Lung (tissue), 12 donors: ENCODE measurements at regions not wholly inside any gene's neighbourhood (a gene's known extent, or its start where the extent isn't known, plus 50 kb on each side); places are given as distances from the start of the nearest gene placed in this dataset. TPM values are rescaled to one million over a fixed set of nuclear protein-coding genes. Genes with fewer than 3 reads are reported as not detected.

ENCODE experiments used
- ATAC-seq: fragments of 200-7000 bp; cut with Tn5 transposase; one replicate; pipeline ENCODE4 v1.9.1; 2020; ENCODE audit warnings: moderate number of reproducible peaks; ENCODE audit not compliant: insufficient read depth, low FRiP score
- DNase-seq, 3 donors: peaks; one replicate each; pipeline ENCODE4 v3.0.0-alpha.2; 2013 to 2017
- H3K27ac ChIP-seq, 2 donors: one replicate each; pipeline ENCODE4 v1.5.1; 2013; ENCODE audit warnings: mild to moderate bottlenecking in 2 of 2, moderate library complexity in 2 of 2, control low read depth in 1 of 2, inconsistent platforms in 1 of 2, low read depth in 1 of 2, low read length in 1 of 2
- H3K27me3 ChIP-seq, 3 donors: one replicate each; pipeline ENCODE4 v1.5.1; 2013; ENCODE audit warnings: low read length in 2 of 3; ENCODE audit not compliant: control insufficient read depth in 3 of 3, insufficient read depth in 3 of 3
- H3K36me3 ChIP-seq, 4 donors: one replicate each; pipeline ENCODE4 v1.5.1; 2013; ENCODE audit warnings: low read length in 4 of 4, mild to moderate bottlenecking in 1 of 4, moderate library complexity in 1 of 4; ENCODE audit not compliant: control insufficient read depth in 4 of 4, insufficient read depth in 4 of 4
- H3K4me1 ChIP-seq, 5 donors: one replicate each; pipeline ENCODE4 v1.5.1; 2013; ENCODE audit warnings: low read length in 5 of 5, mild to moderate bottlenecking in 2 of 5, moderate library complexity in 1 of 5; ENCODE audit not compliant: control insufficient read depth in 5 of 5, insufficient read depth in 5 of 5
- H3K4me3 ChIP-seq: one replicate; pipeline ENCODE4 v1.5.1; 2013; ENCODE audit warnings: mild to moderate bottlenecking, control low read depth, moderate library complexity
- H3K9ac ChIP-seq, 2 donors: one replicate each; pipeline ENCODE4 v1.5.1; 2013; ENCODE audit warnings: low read length in 2 of 2, control low read depth in 1 of 2; ENCODE audit not compliant: insufficient read depth in 1 of 2
- H3K9me3 ChIP-seq, 4 donors: one replicate each; pipeline ENCODE4 v1.5.1; 2013; ENCODE audit warnings: low read length in 3 of 4, mild to moderate bottlenecking in 1 of 4, moderate library complexity in 1 of 4; ENCODE audit not compliant: control insufficient read depth in 4 of 4, insufficient read depth in 3 of 4
- WGBS, 2 donors: extraction: QIAGEN DNeasy Blood & Tissue Kit; methylation state at CpG; one replicate each; pipeline ENCODE4 v1.1.7; 2013; 5-methylcytosine and 5-hydroxymethylcytosine counted together
- small RNA-seq: library from RNA; depleted of rRNA; stranded (forward); fragments of <200 nt; gene quantifications from one replicate; pipeline ENCODE3, GENCODE V24; 2014; ENCODE audit warnings: low replicate concordance
- TF ChIP-seq, protein P1 (sequence below): IDR thresholded peaks from 2 replicates; pipeline ENCODE4 v1.5.1; 2012; ENCODE audit warnings: mild to moderate bottlenecking; ENCODE audit errors: control extremely low read depth, extremely low read depth
- donor health status: control.
- donor health status: control.
- donor health status: Bipolar disorder and iron deficiency.
- donor health status: healthy.
- donor health status: DM: yes; HTN: yes; CAD: no.

- Histone ChIP-seq H3K4me1 (no peaks in the 10 kb centered on the region), H3K27ac (no peak overlapping the region), H3K9me3 (peaks cover 2 to 30% (median 3%) of the 10 kb centered on the region in 4 donors), H3K4me3 (no peak overlapping the region), H3K36me3 (no peaks in the 10 kb centered on the region), H3K9ac (no peak overlapping the region), H3K27me3 (no peaks in the 10 kb centered on the region)
- WGBS, 2 donors, result 20 to 24% methylated on average over 2 of the region's 2 CpGs
- TF ChIP-seq, protein P1, sequence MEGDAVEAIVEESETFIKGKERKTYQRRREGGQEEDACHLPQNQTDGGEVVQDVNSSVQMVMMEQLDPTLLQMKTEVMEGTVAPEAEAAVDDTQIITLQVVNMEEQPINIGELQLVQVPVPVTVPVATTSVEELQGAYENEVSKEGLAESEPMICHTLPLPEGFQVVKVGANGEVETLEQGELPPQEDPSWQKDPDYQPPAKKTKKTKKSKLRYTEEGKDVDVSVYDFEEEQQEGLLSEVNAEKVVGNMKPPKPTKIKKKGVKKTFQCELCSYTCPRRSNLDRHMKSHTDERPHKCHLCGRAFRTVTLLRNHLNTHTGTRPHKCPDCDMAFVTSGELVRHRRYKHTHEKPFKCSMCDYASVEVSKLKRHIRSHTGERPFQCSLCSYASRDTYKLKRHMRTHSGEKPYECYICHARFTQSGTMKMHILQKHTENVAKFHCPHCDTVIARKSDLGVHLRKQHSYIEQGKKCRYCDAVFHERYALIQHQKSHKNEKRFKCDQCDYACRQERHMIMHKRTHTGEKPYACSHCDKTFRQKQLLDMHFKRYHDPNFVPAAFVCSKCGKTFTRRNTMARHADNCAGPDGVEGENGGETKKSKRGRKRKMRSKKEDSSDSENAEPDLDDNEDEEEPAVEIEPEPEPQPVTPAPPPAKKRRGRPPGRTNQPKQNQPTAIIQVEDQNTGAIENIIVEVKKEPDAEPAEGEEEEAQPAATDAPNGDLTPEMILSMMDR, result no peak
- no peak for DNase-seq
- ATAC-seq, result no peak
Measured at GRCh38 chr21:10466200-10466599, 55.2 kb upstream of the TPTE start.

Small RNAs in the stretch of these regions (small RNA-seq; reads per million reads assigned to genes)
- not detected for gene AF254983.2
